IMR-90 (cell line): ENCODE measurements at regions not wholly inside any gene's neighbourhood (a gene's known extent, or its start where the extent isn't known, plus 50 kb on each side); places are given as distances from the start of the nearest gene placed in this dataset.

Experiments used
- CEBPB ChIP-seq: IDR thresholded peaks from 2 replicates; pipeline ENCODE4 v1.6.1; 2012; ENCODE audit warnings: low read depth, low read length, improper control_type of control experiment
- POLR2A ChIP-seq: IDR thresholded peaks from 2 replicates; pipeline ENCODE4 v1.6.1; 2012; ENCODE audit warnings: mild to moderate bottlenecking, low read depth, low read length
- TF ChIP-seq, protein P1 (sequence below): conservative IDR thresholded peaks from 2 replicates; pipeline ENCODE4 v1.5.1; 2012; ENCODE audit warnings: mild to moderate bottlenecking, low read depth, low read length, improper control_type of control experiment

DNA sequence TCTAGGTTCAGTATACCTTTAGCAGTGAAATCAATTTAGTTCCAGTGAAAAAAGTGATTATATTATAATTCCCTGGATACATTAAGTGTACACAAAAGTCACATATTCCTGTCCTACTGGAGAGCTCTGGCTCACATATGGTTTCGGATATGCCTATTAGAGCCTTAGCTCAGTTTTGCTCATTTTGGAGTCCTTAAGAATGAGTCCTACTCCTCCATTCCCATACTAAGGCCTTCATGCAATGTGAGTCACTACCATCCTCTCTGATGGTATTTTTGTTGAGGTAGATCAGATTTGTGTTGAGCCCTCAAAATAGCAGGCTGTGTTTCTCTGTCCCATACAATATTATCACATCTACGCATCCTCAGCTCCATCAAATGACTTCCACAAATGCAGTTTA lies 294.2 kb upstream of the COL8A1 start:
- TF ChIP-seq, protein P1, sequence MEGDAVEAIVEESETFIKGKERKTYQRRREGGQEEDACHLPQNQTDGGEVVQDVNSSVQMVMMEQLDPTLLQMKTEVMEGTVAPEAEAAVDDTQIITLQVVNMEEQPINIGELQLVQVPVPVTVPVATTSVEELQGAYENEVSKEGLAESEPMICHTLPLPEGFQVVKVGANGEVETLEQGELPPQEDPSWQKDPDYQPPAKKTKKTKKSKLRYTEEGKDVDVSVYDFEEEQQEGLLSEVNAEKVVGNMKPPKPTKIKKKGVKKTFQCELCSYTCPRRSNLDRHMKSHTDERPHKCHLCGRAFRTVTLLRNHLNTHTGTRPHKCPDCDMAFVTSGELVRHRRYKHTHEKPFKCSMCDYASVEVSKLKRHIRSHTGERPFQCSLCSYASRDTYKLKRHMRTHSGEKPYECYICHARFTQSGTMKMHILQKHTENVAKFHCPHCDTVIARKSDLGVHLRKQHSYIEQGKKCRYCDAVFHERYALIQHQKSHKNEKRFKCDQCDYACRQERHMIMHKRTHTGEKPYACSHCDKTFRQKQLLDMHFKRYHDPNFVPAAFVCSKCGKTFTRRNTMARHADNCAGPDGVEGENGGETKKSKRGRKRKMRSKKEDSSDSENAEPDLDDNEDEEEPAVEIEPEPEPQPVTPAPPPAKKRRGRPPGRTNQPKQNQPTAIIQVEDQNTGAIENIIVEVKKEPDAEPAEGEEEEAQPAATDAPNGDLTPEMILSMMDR = no peak
- no peak for TF ChIP-seq POLR2A
- no peak for TF ChIP-seq CEBPB
